A673 (cell line): ENCODE measurements at regions not wholly inside any gene's neighbourhood (a gene's known extent, or its start where the extent isn't known, plus 50 kb on each side); places are given as distances from the start of the nearest gene placed in this dataset.

Experiments
- BruUV-seq: library from RNA; stranded (reverse); fragments of 400-500 nt; replicated peaks from 2 replicates; lab custom pipeline; 2021; lab: Mats Ljungman, UMichigan
- CTCF ChIA-PET: fragments of 300-600 bp; sonication (Branson Sonifier 250); formaldehyde crosslinking; loops from one replicate; lab custom pipeline; 2022; ENCODE audit warnings: antibody characterized with exemption; lab: Charles Lee
- POLR2A ChIA-PET: fragments of 300-600 bp; sonication (Branson Sonifier 250); formaldehyde crosslinking; loops from one replicate; lab custom pipeline; 2022; ENCODE audit warnings: antibody characterized with exemption; ENCODE audit not compliant: low non-redundant PET; lab: Charles Lee
- DNase-seq: peaks from one replicate; pipeline ENCODE4 v3.0.0-alpha.2; 2015; ENCODE audit warnings: low spot score
- H3K27ac ChIP-seq: fragments of 200-600 bp; sonication (generic); 2 replicates; pipeline ENCODE4 v1.5.1; 2016; ENCODE audit warnings: mixed run types, low read depth, mild to moderate bottlenecking, mixed read lengths, antibody characterized with exemption, low read length; ENCODE audit not compliant: poor library complexity, severe bottlenecking
- H3K27me3 ChIP-seq: fragments of 200-600 bp; sonication (generic); replicated peaks from 2 replicates; pipeline ENCODE4 v1.6.1; 2017; ENCODE audit warnings: mixed run types, low read depth, mild to moderate bottlenecking, mixed read lengths, antibody characterized with exemption, low read length; ENCODE audit not compliant: insufficient read depth, poor library complexity
- H3K36me3 ChIP-seq: fragments of 200-600 bp; sonication (generic); 2 replicates; pipeline ENCODE4 v1.6.1; 2016; ENCODE audit warnings: mixed run types, mild to moderate bottlenecking, mixed read lengths, antibody characterized with exemption, low read length; ENCODE audit not compliant: insufficient read depth, poor library complexity, severe bottlenecking
- H3K4me1 ChIP-seq: fragments of 200-600 bp; sonication (generic); 2 replicates; pipeline ENCODE4 v1.6.1; 2017; ENCODE audit warnings: mixed run types, mild to moderate bottlenecking, mixed read lengths, antibody characterized with exemption, low read length; ENCODE audit not compliant: insufficient read depth, poor library complexity, severe bottlenecking
- H3K4me3 ChIP-seq: fragments of 200-600 bp; sonication (generic); 2 replicates; pipeline ENCODE4 v1.5.1; 2016; ENCODE audit warnings: low read depth, mixed run types, mild to moderate bottlenecking, mixed read lengths, low read length; ENCODE audit not compliant: poor library complexity, severe bottlenecking
- H3K9me3 ChIP-seq: fragments of 200-600 bp; sonication (generic); 2 replicates; pipeline ENCODE4 v1.6.1; 2016; ENCODE audit warnings: mixed run types, low read depth, mild to moderate bottlenecking, mixed read lengths, antibody characterized with exemption, low read length; ENCODE audit not compliant: poor library complexity, severe bottlenecking
- EZH2 ChIP-seq: fragments of 200-600 bp; sonication (generic); IDR thresholded peaks from 2 replicates; pipeline ENCODE4 v1.6.1; 2017; ENCODE audit warnings: borderline replicate concordance, low read depth, mild to moderate bottlenecking, mixed read lengths, antibody characterized with exemption, low read length; ENCODE audit not compliant: poor library complexity, severe bottlenecking
- intact Hi-C: fragments of 100-400 bp; cut with micrococcal nuclease; formaldehyde crosslinking; loops from one replicate; pipeline ENCODE4 v1.10.0; 2022; ENCODE audit not compliant: unreplicated experiment
- TF ChIP-seq, protein P1 (sequence below): fragments of 300-800, 200-600 bp; sonication (generic); conservative IDR thresholded peaks from 2 replicates; pipeline ENCODE4 v1.5.1; 2017; ENCODE audit warnings: low read depth, mild to moderate bottlenecking, antibody characterized with exemption, low read length, moderate library complexity, mixed read lengths

DNA sequence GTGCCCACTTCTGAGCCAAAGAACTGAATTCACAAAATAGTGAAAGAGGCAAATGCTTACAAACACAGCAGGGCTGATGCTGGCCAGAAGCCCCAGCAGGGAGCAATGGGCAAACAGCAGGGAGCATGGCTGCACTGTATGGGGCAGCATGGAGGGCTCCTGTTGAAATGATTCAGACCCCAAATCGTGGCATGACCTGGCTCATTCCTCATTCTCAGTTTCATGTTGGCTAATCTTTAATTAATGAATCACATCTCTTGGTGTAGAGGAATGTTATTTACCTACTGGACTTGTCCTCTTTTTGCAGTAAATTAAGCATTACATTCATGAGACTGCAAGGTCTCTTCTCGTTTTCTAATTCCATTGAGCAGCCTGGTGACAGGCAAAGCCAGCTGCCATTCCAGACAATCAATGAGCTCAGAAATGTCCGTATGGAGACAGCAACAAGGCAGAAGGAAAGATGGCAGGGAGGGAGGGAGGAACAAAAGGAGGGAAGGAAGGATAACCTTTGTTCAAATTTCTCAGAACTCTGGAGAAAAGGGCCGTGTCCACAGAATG, 84.9 kb upstream of the ST8SIA3 start:
- CTCF ChIA-PET, result no interaction called here
- Histone ChIP-seq H3K27me3 (peaks cover 48% of the 10 kb centered on the region), H3K9me3 (no peaks in the 10 kb centered on the region), H3K4me1 (no peaks in the 10 kb centered on the region), H3K4me3 (no peak overlapping the region), H3K36me3 (no peaks in the 10 kb centered on the region), H3K27ac (no peak overlapping the region)
- TF ChIP-seq EZH2, result no peak
- TF ChIP-seq, protein P1, sequence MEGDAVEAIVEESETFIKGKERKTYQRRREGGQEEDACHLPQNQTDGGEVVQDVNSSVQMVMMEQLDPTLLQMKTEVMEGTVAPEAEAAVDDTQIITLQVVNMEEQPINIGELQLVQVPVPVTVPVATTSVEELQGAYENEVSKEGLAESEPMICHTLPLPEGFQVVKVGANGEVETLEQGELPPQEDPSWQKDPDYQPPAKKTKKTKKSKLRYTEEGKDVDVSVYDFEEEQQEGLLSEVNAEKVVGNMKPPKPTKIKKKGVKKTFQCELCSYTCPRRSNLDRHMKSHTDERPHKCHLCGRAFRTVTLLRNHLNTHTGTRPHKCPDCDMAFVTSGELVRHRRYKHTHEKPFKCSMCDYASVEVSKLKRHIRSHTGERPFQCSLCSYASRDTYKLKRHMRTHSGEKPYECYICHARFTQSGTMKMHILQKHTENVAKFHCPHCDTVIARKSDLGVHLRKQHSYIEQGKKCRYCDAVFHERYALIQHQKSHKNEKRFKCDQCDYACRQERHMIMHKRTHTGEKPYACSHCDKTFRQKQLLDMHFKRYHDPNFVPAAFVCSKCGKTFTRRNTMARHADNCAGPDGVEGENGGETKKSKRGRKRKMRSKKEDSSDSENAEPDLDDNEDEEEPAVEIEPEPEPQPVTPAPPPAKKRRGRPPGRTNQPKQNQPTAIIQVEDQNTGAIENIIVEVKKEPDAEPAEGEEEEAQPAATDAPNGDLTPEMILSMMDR, result no peak
- BruUV-seq, result no TSS peak
- DNase-seq, result no peak
- intact Hi-C loops, result no loop called here
- POLR2A ChIA-PET, result no interaction called here

DNA sequence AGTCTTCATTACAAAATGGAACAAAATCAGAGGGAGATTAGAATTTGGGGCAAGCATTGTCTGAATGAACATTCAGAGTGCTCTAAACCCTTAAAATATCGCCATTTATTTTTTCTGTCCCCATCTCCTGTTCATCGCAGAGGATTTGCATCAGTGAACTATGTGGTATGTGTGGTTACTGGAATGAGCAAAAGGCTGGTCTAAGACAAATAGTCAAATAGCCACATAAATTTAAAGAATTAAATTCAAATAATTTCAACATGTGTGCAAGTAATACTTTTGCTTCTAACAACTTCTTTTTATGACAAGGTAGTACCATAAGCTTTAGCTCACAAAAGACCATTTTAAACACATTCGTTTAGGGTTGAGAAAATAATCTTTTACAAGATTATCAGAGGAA, 82.6 kb upstream of the ST8SIA3 start:
- no TSS peak for BruUV-seq
- intact Hi-C loops, result no loop called here

DNA sequence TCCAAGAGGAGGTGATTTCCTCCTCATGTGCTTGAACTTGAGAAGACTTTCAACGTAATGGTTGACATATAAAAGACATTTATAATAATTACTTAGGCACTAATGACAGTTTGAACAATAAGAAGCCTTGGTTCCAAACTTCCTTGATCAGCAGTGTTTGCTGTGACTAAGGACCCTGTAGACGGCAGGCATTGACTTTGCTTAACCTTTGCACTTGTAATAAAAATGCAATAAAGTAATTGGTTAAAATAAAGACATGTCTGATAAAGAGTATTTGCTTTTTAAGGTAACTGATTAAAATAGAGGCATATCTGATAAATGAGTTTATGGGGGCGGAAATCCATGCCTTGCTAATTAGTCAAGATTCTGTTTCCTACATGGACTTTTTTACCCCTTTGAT, 82.2 kb upstream of the ST8SIA3 start:
- intact Hi-C loops, result no loop called here
- Histone ChIP-seq H3K27me3 (peaks cover 72% of the 10 kb centered on the region), H3K36me3 (no peaks in the 10 kb centered on the region), H3K4me3 (no peak overlapping the region), H3K9me3 (no peaks in the 10 kb centered on the region), H3K27ac (no peak overlapping the region), H3K4me1 (no peaks in the 10 kb centered on the region)
- CTCF ChIA-PET, result no interaction called here
- POLR2A ChIA-PET, result no interaction called here
- no peak for DNase-seq
- TF ChIP-seq, protein P1, result no peak
- TF ChIP-seq EZH2, result no peak
- no TSS peak for BruUV-seq

More for the DNA sequence above, 82.6 kb upstream of the ST8SIA3 start:
- H3K4me1 ChIP-seq, result no peaks in the 10 kb centered on the region
- H3K36me3 ChIP-seq, result no peaks in the 10 kb centered on the region
- TF ChIP-seq, protein P1, result no peak
- TF ChIP-seq EZH2, result no peak
- DNase-seq, result no peak
- H3K27ac ChIP-seq, result no peak overlapping the region
- POLR2A ChIA-PET, result no interaction called here
- no peak overlapping the region for H3K4me3 ChIP-seq
- CTCF ChIA-PET, result no interaction called here
- H3K9me3 ChIP-seq, result no peaks in the 10 kb centered on the region
- peaks cover 68% of the 10 kb centered on the region for H3K27me3 ChIP-seq
